ENCODE measurements at regions not wholly inside any gene's neighbourhood (a gene's known extent, or its start where the extent isn't known, plus 50 kb on each side); places are given as distances from the start of the nearest gene placed in this dataset.

DNA sequence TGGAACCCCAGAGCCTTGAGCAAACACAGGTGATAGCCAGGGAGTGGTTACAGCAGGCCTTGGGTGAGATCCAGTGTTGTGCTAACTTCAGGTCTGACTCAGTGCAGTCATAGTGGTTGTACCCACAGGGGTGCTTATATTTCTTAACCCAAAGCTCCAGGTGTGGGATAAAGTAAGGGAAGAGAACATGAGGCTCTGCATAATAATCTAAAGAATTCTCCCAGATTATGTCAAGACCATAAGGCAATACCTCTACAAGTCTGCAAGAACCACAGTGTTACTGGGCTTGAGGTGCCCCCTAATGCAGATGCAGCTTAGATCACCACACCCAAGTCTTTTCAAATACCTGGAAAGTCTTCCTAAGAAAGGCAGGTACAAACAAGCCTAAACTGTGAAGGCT is 485.4 kb downstream of the RFC3 start:
- H4K91ac ChIP-seq (ENCODE audit: insufficient read length, low read depth, low read length) = no peak overlapping the region
- H3K4me2 ChIP-seq (ENCODE audit: insufficient read depth, insufficient read length, low read length) = no peak overlapping the region
- Mint-ChIP-seq H3K36me3 (ENCODE audit: insufficient read depth in 1 of 3, low read depth in 3 of 3) (no peaks in the 10 kb centered on the region; a peak in 1 of 7 replicates), H3K4me3 (no peak overlapping the region), H3K9me3 (no peaks in the 10 kb centered on the region), H3K4me1 (no peaks in the 10 kb centered on the region), H3K27ac (no peak overlapping the region; a peak in 1 of 7 replicates), H3K27me3 (ENCODE audit: low read depth) (no peaks in the 10 kb centered on the region)
- H3K4me1 ChIP-seq (ENCODE audit: insufficient read depth, low read length) = no peaks in the 10 kb centered on the region
- no peak overlapping the region for H2BK12ac ChIP-seq (ENCODE audit: insufficient read length, low read depth, low read length)
- H4K20me1 ChIP-seq (ENCODE audit: control insufficient read depth, insufficient read depth, insufficient read length) = no peaks in the 10 kb centered on the region
- no peak overlapping the region for H3K9ac ChIP-seq (ENCODE audit: extremely low read depth, insufficient read length, low read length)
- no peak overlapping the region for H3K18ac ChIP-seq (ENCODE audit: insufficient read length, low read depth, low read length)
- H3K23me2 ChIP-seq (ENCODE audit: insufficient read length, low read depth, low read length, poor library complexity, severe bottlenecking) = no peaks in the 10 kb centered on the region
- no peak overlapping the region for H3K4ac ChIP-seq (ENCODE audit: low read depth, low read length)
- H3K79me1 ChIP-seq (ENCODE audit: insufficient read depth, low read depth, low read length, poor library complexity, severe bottlenecking) = no peaks in the 10 kb centered on the region
- H3K23ac ChIP-seq (ENCODE audit: insufficient read length, low read depth, low read length) = no peak overlapping the region
- no peak overlapping the region for H3T11ph ChIP-seq (ENCODE audit: low read length)
- no peak overlapping the region for H3K56ac ChIP-seq (ENCODE audit: insufficient read length, low read depth, low read length)
- H2AFZ ChIP-seq (ENCODE audit: low read length) = no peak overlapping the region
- H2BK20ac ChIP-seq (ENCODE audit: low read depth, low read length, poor library complexity, severe bottlenecking) = no peak overlapping the region
- H3K27ac ChIP-seq (ENCODE audit: insufficient read length, low read depth, low read length) = no peak overlapping the region
- H3K9me3 ChIP-seq (ENCODE audit: control insufficient read depth, low read depth, low read length) = no peaks in the 10 kb centered on the region
- TF ChIP-seq, protein P1, sequence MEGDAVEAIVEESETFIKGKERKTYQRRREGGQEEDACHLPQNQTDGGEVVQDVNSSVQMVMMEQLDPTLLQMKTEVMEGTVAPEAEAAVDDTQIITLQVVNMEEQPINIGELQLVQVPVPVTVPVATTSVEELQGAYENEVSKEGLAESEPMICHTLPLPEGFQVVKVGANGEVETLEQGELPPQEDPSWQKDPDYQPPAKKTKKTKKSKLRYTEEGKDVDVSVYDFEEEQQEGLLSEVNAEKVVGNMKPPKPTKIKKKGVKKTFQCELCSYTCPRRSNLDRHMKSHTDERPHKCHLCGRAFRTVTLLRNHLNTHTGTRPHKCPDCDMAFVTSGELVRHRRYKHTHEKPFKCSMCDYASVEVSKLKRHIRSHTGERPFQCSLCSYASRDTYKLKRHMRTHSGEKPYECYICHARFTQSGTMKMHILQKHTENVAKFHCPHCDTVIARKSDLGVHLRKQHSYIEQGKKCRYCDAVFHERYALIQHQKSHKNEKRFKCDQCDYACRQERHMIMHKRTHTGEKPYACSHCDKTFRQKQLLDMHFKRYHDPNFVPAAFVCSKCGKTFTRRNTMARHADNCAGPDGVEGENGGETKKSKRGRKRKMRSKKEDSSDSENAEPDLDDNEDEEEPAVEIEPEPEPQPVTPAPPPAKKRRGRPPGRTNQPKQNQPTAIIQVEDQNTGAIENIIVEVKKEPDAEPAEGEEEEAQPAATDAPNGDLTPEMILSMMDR (conservative IDR thresholded peaks at IDR 0.05) = no peak
- no peak overlapping the region for H2AK5ac ChIP-seq (ENCODE audit: insufficient read length, low read length)
- 0 out of 2 replicates have a peak overlapping the region, but pooled peaks have one; percentile 80 for H2BK15ac ChIP-seq (ENCODE audit: low read depth, low read length)
- no peak overlapping the region for H4K8ac ChIP-seq (replicated peaks; ENCODE audit: insufficient read length, low read depth, low read length)
- H4K5ac ChIP-seq (ENCODE audit: insufficient read length, low read depth, low read length) = no peak overlapping the region
- H3K14ac ChIP-seq (ENCODE audit: insufficient read depth, low read length) = no peak overlapping the region
- H3K79me2 ChIP-seq (ENCODE audit: insufficient read depth, low read length) = no peaks in the 10 kb centered on the region
- H3K27me3 ChIP-seq (ENCODE audit: insufficient read depth, low read length) = no peaks in the 10 kb centered on the region
- no peak overlapping the region for H2BK120ac ChIP-seq (ENCODE audit: low read depth, low read length, poor library complexity, severe bottlenecking)
- H2BK5ac ChIP-seq (ENCODE audit: insufficient read length, low read length) = no peak overlapping the region
- no peak for DNase-seq

Data from H9 (cell line).